ENCODE measurements at regions not wholly inside any gene's neighbourhood (a gene's known extent, or its start where the extent isn't known, plus 50 kb on each side); places are given as distances from the start of the nearest gene placed in this dataset.

- Histone ChIP-seq H3K27me3 (ENCODE audit: low read length) (no peaks in the 10 kb centered on the region), H3K4me1 (ENCODE audit: insufficient read depth, low read length) (peaks cover 23% of the 10 kb centered on the region), H3K9me2 (replicated peaks; ENCODE audit: low read length) (no peaks in the 10 kb centered on the region), H3K79me2 (ENCODE audit: low read length) (no peaks in the 10 kb centered on the region), H3K9ac (ENCODE audit: low read length) (no peak overlapping the region), H3F3A (ENCODE audit: low read length, unreplicated experiment) (no peaks in the 10 kb centered on the region), H4K20me1 (ENCODE audit: low read length) (no peaks in the 10 kb centered on the region), H3K4me2 (ENCODE audit: low read length) (peak overlapping the region; percentile 47; the same call in 1 of the 2 replicates), H3K27ac (ENCODE audit: low read length) (peak overlapping the region; percentile 72), H3K9me3 (ENCODE audit: low read length) (no peaks in the 10 kb centered on the region), H3K4me3 (ENCODE audit: low read length) (no peak overlapping the region), H3K36me3 (ENCODE audit: low read depth, low read length) (no peaks in the 10 kb centered on the region), H2AFZ (ENCODE audit: low read length) (no peak overlapping the region)
- ChIA-PET CTCF (no interaction called here), POLR2A (ENCODE audit: unreplicated experiment) (no interaction called here)
- no peak for ATAC-seq
- DNase-seq: no peak
- intact Hi-C loops (cut with micrococcal nuclease): no loop called here
- BruUV-seq (replicated peaks): no TSS peak
- TF ChIP-seq CTCF (conservative IDR thresholded peaks at IDR 0.05; ENCODE audit: low read depth, low read length) (no peak), EZH2phosphoT487 (IDR thresholded peaks at IDR 0.05; ENCODE audit: borderline replicate concordance, low read length) (no peak), EZH2 (IDR thresholded peaks at IDR 0.05; ENCODE audit: low read length, unreplicated experiment) (no peak)
Observed at GRCh38 chr5:90174236-90174635, 235.3 kb downstream of the CETN3 start.

GRCh38 chr5:90173299-90174030, 236.1 kb downstream of the CETN3 start:
- Histone ChIP-seq H3K79me2 (ENCODE audit: low read length) (no peaks in the 10 kb centered on the region), H3K27me3 (ENCODE audit: low read length) (no peaks in the 10 kb centered on the region), H3F3A (ENCODE audit: low read length, unreplicated experiment) (no peaks in the 10 kb centered on the region), H3K27ac (ENCODE audit: low read length) (peak overlapping the region; percentile 72), H3K4me3 (ENCODE audit: low read length) (peak overlapping the region; percentile 11; the same call in 1 of the 2 replicates), H3K9me3 (ENCODE audit: low read length) (no peaks in the 10 kb centered on the region), H3K36me3 (ENCODE audit: low read depth, low read length) (no peaks in the 10 kb centered on the region), H4K20me1 (ENCODE audit: low read length) (no peaks in the 10 kb centered on the region), H3K4me2 (ENCODE audit: low read length) (peak overlapping the region; percentile 47), H3K4me1 (ENCODE audit: insufficient read depth, low read length) (peaks cover 23% of the 10 kb centered on the region), H3K9me2 (replicated peaks; ENCODE audit: low read length) (no peaks in the 10 kb centered on the region), H2AFZ (ENCODE audit: low read length) (no peak overlapping the region), H3K9ac (ENCODE audit: low read length) (no peak overlapping the region)
- DNase-seq (peak; percentile 89), ATAC-seq (peak; percentile 97)
- intact Hi-C loops (cut with micrococcal nuclease): no loop called here
- no TSS peak for BruUV-seq (replicated peaks)
- TF ChIP-seq EZH2phosphoT487 (IDR thresholded peaks at IDR 0.05; ENCODE audit: borderline replicate concordance, low read length) (no peak), CTCF (conservative IDR thresholded peaks at IDR 0.05; ENCODE audit: low read depth, low read length) (no peak), EZH2 (IDR thresholded peaks at IDR 0.05; ENCODE audit: low read length, unreplicated experiment) (no peak)
- ChIA-PET CTCF (interaction anchor here (0.7 kb wide), 1 partner anchor 8 kb away, joined by 3 read pairs; no protein-coding TSS in a partner anchor), POLR2A (ENCODE audit: unreplicated experiment) (interaction anchor here (0.6 kb wide), 1 partner anchor 236 kb away, joined by 3 read pairs; the partner anchor contains the start of gene CETN3)

GRCh38 chr5:90171466-90171865, 238.1 kb downstream of the CETN3 start:
- CTCF ChIA-PET: no interaction called here
- Histone ChIP-seq H3K79me2 (ENCODE audit: low read length) (no peaks in the 10 kb centered on the region), H3F3A (ENCODE audit: low read length, unreplicated experiment) (no peaks in the 10 kb centered on the region), H3K36me3 (ENCODE audit: low read depth, low read length) (no peaks in the 10 kb centered on the region), H3K4me3 (ENCODE audit: low read length) (no peak overlapping the region), H3K9ac (ENCODE audit: low read length) (no peak overlapping the region), H3K9me2 (replicated peaks; ENCODE audit: low read length) (no peaks in the 10 kb centered on the region), H4K20me1 (ENCODE audit: low read length) (no peaks in the 10 kb centered on the region), H3K9me3 (ENCODE audit: low read length) (no peaks in the 10 kb centered on the region), H3K4me1 (ENCODE audit: insufficient read depth, low read length) (peaks cover 23% of the 10 kb centered on the region), H3K27ac (ENCODE audit: low read length) (no peak overlapping the region), H3K27me3 (ENCODE audit: low read length) (no peaks in the 10 kb centered on the region), H3K4me2 (ENCODE audit: low read length) (no peak overlapping the region), H2AFZ (ENCODE audit: low read length) (no peak overlapping the region)
- DNase-seq: no peak
- ATAC-seq: no peak
- intact Hi-C loops (cut with micrococcal nuclease): no loop called here
- POLR2A ChIA-PET (ENCODE audit: unreplicated experiment): interaction anchor here (0.6 kb wide), 1 partner anchor 33 kb away, joined by 4 read pairs; no protein-coding TSS in a partner anchor
- no peak for TF ChIP-seq EZH2 (IDR thresholded peaks at IDR 0.05; ENCODE audit: low read length, unreplicated experiment)
- TF ChIP-seq CTCF (conservative IDR thresholded peaks at IDR 0.05; ENCODE audit: low read depth, low read length): no peak
- TF ChIP-seq EZH2phosphoT487 (IDR thresholded peaks at IDR 0.05; ENCODE audit: borderline replicate concordance, low read length): no peak
- no TSS peak for BruUV-seq (replicated peaks)

Data from PC-3 (cell line).